Spleen (tissue), 7 donors: ENCODE measurements at regions not wholly inside any gene's neighbourhood (a gene's known extent, or its start where the extent isn't known, plus 50 kb on each side); places are given as distances from the start of the nearest gene placed in this dataset.

Experiments used
- POLR2A ChIP-seq, 3 donors: fragments of 450-650 bp; IDR thresholded peaks; one replicate each; pipeline ENCODE4 v1.5.1; 2017; ENCODE audit warnings: antibody characterized with exemption in 3 of 3, mild to moderate bottlenecking in 1 of 3
- TF ChIP-seq, protein P1 (sequence below), 11 experiments: fragments of 200-600 bp in 7 of 11; fragments of 450-650 bp in 4 of 11; sonication (generic) in 4 of 11; IDR thresholded peaks in 8 of 11; conservative IDR thresholded peaks in 3 of 11; 1 replicate in 7 of 11; 2 replicates in 4 of 11; pipeline versions ENCODE4 v1.4.0 to v1.8.0; 2016 to 2021; ENCODE audit warnings: antibody characterized with exemption in 11 of 11, inconsistent platforms in 4 of 11, mild to moderate bottlenecking in 1 of 11
- donor health status: DM: no; HTN: no; CAD: no; lungs with moderate emphysema.
- donor health status: DM: no; HTN: no; CAD: no.
- donor health status: DM: no; HTN: no; CAD: no.

GRCh38 chr10:90470966-90471365 is 386.9 kb downstream of the HTR7 start:
- no peak for TF ChIP-seq POLR2A (IDR thresholded peaks at IDR 0.05)
- TF ChIP-seq, protein P1, sequence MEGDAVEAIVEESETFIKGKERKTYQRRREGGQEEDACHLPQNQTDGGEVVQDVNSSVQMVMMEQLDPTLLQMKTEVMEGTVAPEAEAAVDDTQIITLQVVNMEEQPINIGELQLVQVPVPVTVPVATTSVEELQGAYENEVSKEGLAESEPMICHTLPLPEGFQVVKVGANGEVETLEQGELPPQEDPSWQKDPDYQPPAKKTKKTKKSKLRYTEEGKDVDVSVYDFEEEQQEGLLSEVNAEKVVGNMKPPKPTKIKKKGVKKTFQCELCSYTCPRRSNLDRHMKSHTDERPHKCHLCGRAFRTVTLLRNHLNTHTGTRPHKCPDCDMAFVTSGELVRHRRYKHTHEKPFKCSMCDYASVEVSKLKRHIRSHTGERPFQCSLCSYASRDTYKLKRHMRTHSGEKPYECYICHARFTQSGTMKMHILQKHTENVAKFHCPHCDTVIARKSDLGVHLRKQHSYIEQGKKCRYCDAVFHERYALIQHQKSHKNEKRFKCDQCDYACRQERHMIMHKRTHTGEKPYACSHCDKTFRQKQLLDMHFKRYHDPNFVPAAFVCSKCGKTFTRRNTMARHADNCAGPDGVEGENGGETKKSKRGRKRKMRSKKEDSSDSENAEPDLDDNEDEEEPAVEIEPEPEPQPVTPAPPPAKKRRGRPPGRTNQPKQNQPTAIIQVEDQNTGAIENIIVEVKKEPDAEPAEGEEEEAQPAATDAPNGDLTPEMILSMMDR (IDR thresholded peaks at IDR 0.05 in 8 of 11, conservative IDR thresholded peaks at IDR 0.05 in 3 of 11) = no peak
